HG03457 (cell line): ENCODE measurements at regions not wholly inside any gene's neighbourhood (a gene's known extent, or its start where the extent isn't known, plus 50 kb on each side); places are given as distances from the start of the nearest gene placed in this dataset.
"Not testable (repeated sequence)": the region's sequence is repeated elsewhere in the genome, so short reads cannot be mapped to it uniquely, and the experiment has no call there.

Experiments
- ATAC-seq: cut with Tn5 transposase; IDR thresholded peaks from one replicate; pipeline ENCODE4 v1.9.1; 2021; ENCODE audit warnings: moderate number of reproducible peaks; ENCODE audit not compliant: unreplicated experiment

DNA sequence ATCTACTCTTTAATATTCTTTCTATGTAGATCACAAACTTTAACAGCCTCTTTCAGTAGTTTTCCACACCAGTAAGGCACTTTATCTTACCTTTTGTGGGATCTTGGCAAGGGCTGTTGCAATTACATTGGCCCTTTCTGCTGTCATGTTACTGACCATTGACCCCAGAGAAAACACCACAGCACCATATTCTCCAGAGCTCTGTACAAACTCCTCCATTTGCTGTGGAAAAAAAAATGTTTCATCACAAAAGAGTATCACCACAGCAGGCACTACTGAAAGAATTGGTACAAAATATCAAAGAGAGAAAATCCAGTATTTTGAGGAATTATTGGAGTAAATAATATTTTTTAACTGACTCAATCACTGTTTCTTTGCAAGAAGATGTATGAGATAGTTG, 62.3 kb upstream of the UGT2A3 start:
- not testable (repeated sequence) for ATAC-seq

GRCh38 chr4:69017986-69018385, 66.4 kb upstream of the UGT2A3 start:
- ATAC-seq, result not testable (repeated sequence)

GRCh38 chr4:69019538-69020461, 68.2 kb upstream of the UGT2A3 start:
- ATAC-seq, result not testable (repeated sequence)

GRCh38 chr4:69020462-69020807, 68.8 kb upstream of the UGT2A3 start:
- ATAC-seq, result not testable (repeated sequence)

- ATAC-seq, result peak; percentile 68
Observed at GRCh38 chr4:69025191-69025998, 70.9 kb upstream of the UGT2B7 start.

- no peak for ATAC-seq
Observed at GRCh38 chr4:69025999-69026387, 70.3 kb upstream of the UGT2B7 start.

GRCh38 chr4:69026974-69027373, 69.3 kb upstream of the UGT2B7 start:
- no peak for ATAC-seq

- no peak for ATAC-seq
Observed at GRCh38 chr4:69030326-69030725, 65.9 kb upstream of the UGT2B7 start.

DNA sequence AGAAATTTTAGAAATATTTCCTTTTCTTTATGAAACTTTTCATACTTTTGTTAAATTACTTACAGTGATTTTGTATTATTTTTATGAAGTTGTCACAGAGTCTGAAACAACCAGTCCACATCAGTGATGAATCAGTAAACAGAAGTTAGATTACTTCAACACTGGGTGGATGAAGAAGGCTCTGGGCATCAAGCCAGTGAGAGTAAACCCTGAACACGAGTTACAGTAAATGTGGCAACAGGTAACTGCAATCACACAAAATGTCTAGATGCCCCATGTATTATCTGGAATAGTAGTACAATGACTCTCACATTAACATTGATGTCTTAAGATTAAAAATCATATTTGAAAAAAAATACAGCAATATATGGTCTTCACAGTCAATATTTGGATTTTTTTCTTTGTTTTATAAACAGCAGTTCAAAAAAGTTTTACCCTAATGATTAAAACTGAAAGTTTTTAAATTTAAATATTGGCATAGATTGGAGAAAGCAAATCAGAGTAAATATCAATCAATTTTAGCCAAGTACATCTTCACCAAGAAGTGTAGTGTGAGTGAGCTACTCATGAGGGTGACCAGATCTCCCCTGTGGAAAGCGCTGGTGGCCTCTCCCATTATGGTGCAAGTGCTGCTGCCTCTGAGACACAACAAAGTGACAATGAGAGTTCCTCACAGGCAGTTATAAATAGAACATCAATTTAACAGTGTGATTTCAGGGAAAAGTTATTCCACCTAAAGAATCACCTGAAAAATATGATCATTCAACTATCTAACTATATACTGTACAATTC, 63.2 kb upstream of the UGT2B7 start:
- no peak for ATAC-seq

DNA sequence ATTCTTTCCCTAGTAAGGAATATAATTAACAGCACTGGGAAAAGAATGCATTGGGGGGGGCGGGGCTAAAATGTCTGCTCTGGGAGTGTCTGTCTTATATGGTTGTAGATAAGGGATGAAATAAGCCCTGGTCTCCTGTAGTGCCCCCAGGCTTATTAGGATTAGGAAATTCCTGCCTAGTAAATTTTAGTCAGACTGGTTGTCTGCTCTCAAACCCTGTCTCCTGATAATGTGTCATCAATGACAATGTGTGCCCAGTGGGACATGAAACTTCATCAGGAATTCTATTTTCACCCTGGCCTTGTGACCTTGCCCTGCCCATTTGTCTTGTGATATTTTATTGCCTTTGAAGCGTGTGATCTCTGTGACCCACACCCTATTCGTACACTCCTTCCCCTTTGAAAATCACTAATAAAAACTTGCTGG, 61.9 kb upstream of the UGT2B7 start:
- not testable (repeated sequence) for ATAC-seq

DNA sequence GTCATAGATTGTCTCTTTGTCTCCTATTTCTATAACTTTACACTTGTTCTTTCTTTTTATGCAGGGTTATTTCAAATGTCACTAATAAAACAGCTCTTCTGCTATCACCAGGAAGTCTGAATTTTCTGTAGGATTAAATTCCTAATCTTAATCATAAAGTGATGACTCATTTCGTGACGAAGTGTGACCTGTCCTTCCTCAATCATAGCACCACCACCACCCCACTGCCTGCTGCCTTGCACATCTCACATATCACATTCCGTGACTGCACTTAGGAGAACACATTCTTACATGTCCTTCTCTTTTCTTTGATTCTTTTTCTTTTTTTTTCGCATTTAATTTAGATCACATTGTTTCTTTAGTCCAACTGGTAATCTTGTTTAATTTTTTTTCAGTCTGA, 57.7 kb upstream of the UGT2B7 start:
- ATAC-seq, result no peak

- no peak for ATAC-seq
Observed at GRCh38 chr4:69039071-69039470, 57.2 kb upstream of the UGT2B7 start.

DNA sequence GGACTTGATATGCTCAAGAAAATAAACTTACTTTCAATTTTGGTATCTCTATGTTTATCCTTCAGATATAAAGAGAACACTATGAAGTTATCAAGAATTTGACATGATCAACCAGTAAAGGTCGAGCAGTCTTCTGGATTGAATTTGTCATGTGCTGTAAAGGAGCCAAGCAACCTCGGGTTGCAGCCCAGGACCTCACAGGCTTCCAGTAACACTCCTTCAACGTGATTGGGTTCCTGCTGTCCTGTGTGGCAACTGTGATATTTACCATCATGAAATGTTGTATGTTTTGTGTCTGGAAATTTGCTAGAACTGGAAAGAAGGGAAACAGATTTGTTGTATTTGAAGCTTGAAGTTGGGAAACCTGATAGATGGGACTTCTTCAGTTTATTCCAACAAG, 52.0 kb upstream of the UGT2B7 start:
- ATAC-seq, result no peak
